HPDE6-E6E7 (cell line): ENCODE measurements at regions not wholly inside any gene's neighbourhood (a gene's known extent, or its start where the extent isn't known, plus 50 kb on each side); places are given as distances from the start of the nearest gene placed in this dataset.
"Not testable (repeated sequence)": the region's sequence is repeated elsewhere in the genome, so short reads cannot be mapped to it uniquely, and the experiment has no call there.

Experiments used
- DNase-seq: peaks from one replicate; pipeline ENCODE4 v3.0.0; 2011; ENCODE audit warnings: missing footprints; ENCODE audit errors: extremely low spot score

- not testable (repeated sequence) for DNase-seq
Measured at GRCh38 chr3:66842761-66843464, 155.2 kb upstream of the KBTBD8 start.

DNA sequence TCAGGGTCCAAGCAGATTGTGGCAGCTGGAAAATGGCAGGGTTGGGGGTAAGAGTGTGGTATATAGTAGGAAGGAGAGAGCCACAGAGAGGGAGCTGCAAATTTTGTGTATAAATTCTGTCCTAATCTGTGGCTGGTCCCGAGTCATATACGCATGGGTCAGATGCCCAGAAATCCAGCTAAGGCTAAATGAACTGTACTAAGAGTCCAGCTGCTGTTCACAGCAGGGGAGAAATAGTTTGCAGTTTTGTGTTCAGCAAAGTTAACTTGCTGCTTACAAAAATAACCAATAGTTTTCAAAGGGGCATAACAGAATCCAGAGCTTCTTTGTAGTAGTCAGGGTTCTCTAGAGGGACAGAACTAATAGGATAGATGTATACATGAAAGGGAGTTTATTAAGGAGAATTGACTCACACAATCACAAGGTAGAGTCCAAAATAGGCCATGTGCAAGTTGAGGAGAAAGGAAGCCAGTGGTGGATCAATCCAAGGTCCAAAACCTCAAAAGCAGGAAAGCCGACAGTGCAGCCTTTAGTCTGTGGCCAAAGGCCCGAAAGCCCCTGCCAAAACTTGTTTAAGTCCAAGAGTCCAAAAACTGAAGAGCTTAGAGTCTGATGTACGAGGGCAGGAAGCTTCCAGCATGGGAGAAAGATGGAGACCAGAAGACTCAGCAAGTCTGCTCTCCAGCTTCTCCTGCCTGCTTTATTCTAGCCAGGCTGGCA, 146.1 kb upstream of the KBTBD8 start:
- no peak for DNase-seq

DNA sequence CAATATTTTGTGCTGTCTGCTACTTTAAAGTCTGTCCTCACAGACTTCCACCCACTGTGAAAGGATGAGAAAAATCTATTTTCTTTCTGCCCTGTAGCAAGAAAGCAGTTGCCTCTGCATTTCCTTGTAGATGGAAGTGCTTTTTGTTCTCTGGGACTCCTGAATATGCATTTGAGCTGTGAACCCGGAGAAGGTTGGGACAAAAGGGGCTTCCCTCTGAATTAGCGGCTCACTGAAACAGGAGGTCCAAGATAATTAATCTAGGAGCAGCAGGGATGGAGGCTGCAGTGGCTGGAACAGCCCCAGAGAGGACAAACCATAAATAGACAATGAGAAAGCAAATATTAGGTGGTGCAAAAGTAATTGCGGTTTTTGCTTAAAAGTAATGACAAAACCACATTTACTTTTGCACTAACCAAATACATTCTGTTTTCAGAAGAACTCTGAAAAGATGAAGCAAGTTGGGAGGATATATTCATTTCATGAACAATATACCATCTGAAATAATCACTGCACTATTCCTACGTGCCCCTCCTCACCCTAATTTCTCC, 143.4 kb upstream of the KBTBD8 start:
- DNase-seq = no peak

- no peak for DNase-seq
Measured at GRCh38 chr3:66856533-66856932, 141.6 kb upstream of the KBTBD8 start.

GRCh38 chr3:66858656-66859381, 139.3 kb upstream of the KBTBD8 start:
- DNase-seq = no peak

- no peak for DNase-seq
Measured at GRCh38 chr3:66860771-66861170, 137.3 kb upstream of the KBTBD8 start.

DNA sequence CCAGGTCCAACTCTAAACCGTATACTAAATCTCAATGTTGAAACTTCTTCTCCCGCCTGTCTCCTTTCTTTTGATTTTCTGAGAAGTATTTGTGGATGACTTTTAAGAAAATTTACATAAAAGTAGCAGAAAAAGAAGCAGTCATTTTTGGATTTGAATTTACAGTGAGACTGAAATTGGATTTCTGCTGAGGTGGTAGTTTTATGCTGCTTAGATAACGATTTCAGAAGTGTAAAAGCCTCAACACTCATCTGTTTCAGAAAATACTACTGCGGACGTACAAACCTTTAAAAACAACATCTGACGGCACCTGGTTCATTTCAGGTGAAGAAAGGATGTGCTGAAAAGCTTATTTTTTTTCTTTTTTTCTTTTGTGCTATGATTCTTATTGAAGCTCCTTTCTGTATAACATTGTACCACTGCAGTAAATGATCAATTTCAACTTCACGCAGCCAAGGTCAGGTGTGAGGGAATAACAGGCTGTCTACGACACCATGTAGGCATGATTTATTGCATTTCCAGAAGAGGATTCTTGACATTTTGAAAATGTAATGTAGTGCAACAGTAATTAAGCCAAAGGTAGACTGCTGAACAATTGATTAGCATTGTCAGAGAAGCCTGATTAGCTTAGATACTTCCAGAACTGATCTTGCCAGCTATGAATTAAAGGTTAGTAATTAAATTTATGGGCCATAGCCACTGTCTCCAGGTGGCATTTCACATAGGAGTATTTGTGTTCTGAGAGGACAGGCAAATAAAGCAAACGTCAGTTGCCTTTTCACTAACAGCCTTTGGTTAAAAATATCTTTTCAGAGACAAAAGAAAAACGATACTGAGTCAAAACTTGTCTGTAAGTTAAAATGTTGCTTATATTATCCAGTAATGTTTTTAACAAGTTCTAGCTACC, 134.6 kb upstream of the KBTBD8 start:
- no peak for DNase-seq

DNA sequence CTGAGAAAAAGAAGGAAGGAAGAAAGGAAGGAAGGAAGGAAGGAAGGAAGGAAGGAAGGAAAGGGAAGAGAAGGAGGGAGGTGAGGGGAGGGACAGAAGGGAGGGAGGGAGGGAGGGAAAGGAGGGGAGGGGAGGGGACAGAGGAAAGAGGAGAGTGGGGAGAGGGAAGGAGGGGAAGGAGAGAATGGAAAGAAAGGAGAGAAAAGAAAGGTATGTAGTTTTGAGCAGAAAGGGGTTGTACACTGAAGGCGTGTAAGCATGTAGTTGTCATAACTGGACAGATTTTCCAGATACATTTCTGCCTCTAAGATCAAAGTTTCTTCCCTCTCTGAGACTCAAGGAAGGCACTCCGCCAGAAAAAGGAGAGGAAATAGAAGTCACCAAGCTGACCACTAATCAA, 113.4 kb upstream of the KBTBD8 start:
- no peak for DNase-seq

- peak; percentile 0 for DNase-seq
Measured at GRCh38 chr3:66885326-66886000, 112.6 kb upstream of the KBTBD8 start.

DNA sequence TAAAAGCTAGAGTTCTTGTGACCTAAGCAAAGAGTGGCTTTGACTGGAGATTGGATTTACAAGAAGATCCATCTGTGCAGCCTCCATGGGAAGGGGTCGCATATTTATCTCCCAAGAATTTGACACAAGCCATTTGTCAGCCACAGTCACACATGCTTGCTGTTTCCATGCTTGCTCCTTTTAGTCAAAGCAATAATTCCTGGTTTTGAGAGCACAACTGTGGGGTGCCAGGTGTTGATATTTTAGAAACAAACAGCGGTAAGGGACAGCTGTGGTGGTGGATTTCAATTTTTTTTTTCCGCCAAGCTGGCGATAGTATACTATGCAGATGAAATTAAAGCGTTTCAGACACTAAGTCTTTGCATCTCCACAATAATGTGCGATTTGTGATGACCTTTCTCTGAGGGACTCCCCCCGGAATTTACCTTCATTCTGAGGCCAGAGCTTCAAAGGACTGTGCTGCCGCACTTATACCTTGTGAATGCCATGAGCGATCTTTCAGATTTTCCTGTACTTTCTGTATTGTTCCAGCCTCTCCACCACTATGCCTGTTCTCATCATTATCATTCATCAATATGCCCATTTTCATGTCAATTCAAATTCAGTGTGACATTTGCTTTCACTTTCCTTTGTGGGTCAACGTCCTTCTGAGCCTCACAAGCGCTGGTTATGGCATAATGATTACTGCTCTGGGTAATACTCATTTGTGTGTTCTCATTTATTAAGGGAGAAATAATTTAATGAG, 108.2 kb upstream of the KBTBD8 start:
- no peak for DNase-seq

- no peak for DNase-seq
Measured at GRCh38 chr3:66898155-66898554, 100.0 kb upstream of the KBTBD8 start.

DNA sequence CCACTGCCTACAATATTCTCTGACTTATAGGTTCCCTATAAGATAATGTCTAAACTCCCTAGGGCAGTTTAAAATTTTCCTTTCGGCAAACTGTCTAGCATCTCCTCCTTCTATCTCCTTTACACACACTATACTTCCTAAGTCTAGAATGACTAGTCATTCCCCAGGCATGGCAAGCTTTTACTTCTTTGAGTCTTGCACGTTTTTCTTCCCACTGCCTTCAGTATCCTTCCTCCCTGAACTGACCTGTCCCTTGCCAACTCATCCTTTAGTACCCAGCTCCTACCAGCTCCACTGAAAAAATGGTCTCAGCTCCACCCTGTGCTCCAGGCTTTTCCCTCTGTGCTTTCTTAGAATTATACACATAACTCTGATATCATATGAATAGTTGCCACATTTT, 93.8 kb upstream of the KBTBD8 start:
- no peak for DNase-seq

DNA sequence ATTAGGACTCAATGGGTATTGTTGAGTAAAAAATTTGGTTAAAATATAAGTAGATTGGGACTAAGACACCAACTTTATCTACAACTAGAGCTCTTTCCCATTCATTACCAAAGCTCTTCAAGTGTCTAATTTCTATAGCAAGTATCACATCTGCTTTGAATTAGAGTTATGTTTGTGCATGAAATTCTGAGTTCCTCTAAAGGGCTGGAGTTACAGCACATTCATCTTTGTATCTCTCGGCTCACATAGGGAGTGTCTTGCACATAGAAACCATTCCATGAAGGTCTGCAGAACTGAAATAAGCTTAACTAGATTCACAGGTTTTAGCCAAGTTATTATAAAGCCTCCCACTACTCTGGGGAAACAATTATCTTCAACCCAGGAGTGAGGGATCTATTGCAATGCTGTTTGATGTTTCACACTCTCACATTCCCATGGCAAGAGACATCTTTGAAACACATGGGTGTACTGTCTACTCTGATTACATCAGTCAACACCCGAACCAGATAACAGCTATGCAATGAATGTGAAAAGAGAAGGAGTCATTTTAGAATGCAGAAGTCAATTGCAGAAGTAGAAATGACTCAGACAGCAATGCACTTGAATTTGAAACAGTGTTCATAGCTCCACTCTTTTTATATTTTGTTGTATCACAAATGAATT, 93.1 kb upstream of the KBTBD8 start:
- no peak for DNase-seq

DNA sequence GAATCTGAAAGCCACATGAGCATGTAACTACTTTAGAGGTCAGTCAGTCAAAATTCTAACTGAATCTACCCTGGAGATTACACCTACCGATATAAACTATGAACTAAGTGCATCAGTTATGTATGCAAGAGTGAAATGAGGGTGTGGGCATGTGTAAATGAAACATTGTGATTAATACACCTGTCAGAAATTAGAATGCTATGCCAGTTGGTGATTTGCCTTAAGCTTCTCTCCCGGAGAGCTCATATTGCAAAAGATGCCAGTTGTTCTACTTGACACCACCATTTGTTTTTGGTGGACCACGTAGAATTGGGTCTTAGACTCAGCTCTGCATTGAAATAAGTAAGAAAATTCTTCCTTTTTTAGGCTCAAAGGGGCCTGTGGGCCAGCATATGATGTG, 91.0 kb upstream of the KBTBD8 start:
- no peak for DNase-seq

GRCh38 chr3:66910266-66911055, 87.6 kb upstream of the KBTBD8 start:
- DNase-seq = no peak

GRCh38 chr3:66912306-66912705, 85.8 kb upstream of the KBTBD8 start:
- DNase-seq = no peak

DNA sequence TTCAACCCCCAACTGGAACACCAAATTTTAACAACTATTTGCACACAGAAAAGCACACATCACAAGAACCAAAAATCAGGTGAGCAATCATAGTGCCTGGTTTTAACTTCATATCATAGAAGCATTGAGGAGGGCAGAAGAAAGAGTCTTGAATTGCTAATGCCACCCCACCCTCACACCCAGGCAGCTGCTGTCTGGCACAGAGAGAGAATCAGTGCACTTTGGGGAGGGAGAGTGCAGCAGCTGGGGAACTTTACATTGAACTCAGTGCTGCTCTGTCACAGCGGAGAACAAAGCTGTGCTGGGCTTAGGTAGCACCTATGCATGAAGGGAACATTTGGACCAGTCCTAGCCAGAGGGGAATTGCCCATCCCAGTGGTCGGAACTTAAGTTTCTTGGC, 76.0 kb upstream of the KBTBD8 start:
- no peak for DNase-seq

- DNase-seq = no peak
Measured at GRCh38 chr3:66923969-66924368, 74.1 kb upstream of the KBTBD8 start.

DNA sequence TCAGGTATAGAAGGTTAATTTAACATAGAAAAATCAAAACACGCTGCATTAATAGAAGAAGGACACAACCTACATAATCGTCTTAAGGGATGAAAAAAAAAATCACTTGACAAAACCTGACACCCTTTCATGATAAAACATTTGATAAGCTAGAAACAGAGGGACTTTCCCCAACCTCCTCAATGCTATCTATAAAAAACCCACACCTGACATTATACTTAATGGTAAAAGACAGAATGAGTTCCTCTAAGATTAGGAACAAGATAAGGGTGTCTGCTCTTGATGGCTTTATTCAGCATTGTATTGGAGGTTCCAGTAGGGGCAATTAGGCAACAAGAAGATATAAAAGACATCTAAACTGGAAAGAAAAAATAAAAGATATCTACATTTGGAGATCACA, 69.9 kb upstream of the KBTBD8 start:
- no peak for DNase-seq
